ENCODE measurements at regions not wholly inside any gene's neighbourhood (a gene's known extent, or its start where the extent isn't known, plus 50 kb on each side); places are given as distances from the start of the nearest gene placed in this dataset.

GRCh38 chr6:167697316-167697715 is 129.4 kb upstream of the AFDN start:
- DNase-seq (ENCODE audit: low spot score), result no peak
- TF ChIP-seq CTCF (IDR thresholded peaks at IDR 0.05; ENCODE audit: extremely low read depth, missing control alignments), result no peak

- TF ChIP-seq CTCF (IDR thresholded peaks at IDR 0.05; ENCODE audit: extremely low read depth, missing control alignments), result no peak
These were observed 128.2 kb upstream of the AFDN start for GRCh38 chr6:167698540-167698939.

GRCh38 chr6:167699141-167699931 is 127.4 kb upstream of the AFDN start:
- no peak for TF ChIP-seq CTCF (IDR thresholded peaks at IDR 0.05; ENCODE audit: extremely low read depth, missing control alignments)
- peak; percentile 61 for DNase-seq (ENCODE audit: low spot score)

More at GRCh38 chr6:167698540-167698939, 128.2 kb upstream of the AFDN start:
- DNase-seq (ENCODE audit: low spot score), result no peak

- TF ChIP-seq CTCF (IDR thresholded peaks at IDR 0.05; ENCODE audit: extremely low read depth, missing control alignments), result no peak
- no peak for DNase-seq (ENCODE audit: low spot score)
These were observed 126.5 kb upstream of the AFDN start for GRCh38 chr6:167700199-167700598.

GRCh38 chr6:167701010-167701409 is 125.7 kb upstream of the AFDN start:
- DNase-seq (ENCODE audit: low spot score), result no peak
- TF ChIP-seq CTCF (IDR thresholded peaks at IDR 0.05; ENCODE audit: extremely low read depth, missing control alignments), result no peak

- no peak for DNase-seq (ENCODE audit: low spot score)
- TF ChIP-seq CTCF (IDR thresholded peaks at IDR 0.05; ENCODE audit: extremely low read depth, missing control alignments), result no peak
These were observed 124.4 kb upstream of the AFDN start for GRCh38 chr6:167702241-167702827.

- TF ChIP-seq CTCF (IDR thresholded peaks at IDR 0.05; ENCODE audit: extremely low read depth, missing control alignments), result no peak
- no peak for DNase-seq (ENCODE audit: low spot score)
These were observed 123.4 kb upstream of the AFDN start for GRCh38 chr6:167703347-167703746.

All from GM20000 (cell line).